HG03558 (cell line): ENCODE measurements at regions not wholly inside any gene's neighbourhood (a gene's known extent, or its start where the extent isn't known, plus 50 kb on each side); places are given as distances from the start of the nearest gene placed in this dataset.
"Not testable (repeated sequence)": the region's sequence is repeated elsewhere in the genome, so short reads cannot be mapped to it uniquely, and the experiment has no call there.

Experiments
- ATAC-seq: cut with Tn5 transposase; IDR thresholded peaks from one replicate; pipeline ENCODE4 v1.9.1; 2021; ENCODE audit warnings: moderate number of reproducible peaks; ENCODE audit not compliant: unreplicated experiment; ENCODE audit errors: extremely low read depth

DNA sequence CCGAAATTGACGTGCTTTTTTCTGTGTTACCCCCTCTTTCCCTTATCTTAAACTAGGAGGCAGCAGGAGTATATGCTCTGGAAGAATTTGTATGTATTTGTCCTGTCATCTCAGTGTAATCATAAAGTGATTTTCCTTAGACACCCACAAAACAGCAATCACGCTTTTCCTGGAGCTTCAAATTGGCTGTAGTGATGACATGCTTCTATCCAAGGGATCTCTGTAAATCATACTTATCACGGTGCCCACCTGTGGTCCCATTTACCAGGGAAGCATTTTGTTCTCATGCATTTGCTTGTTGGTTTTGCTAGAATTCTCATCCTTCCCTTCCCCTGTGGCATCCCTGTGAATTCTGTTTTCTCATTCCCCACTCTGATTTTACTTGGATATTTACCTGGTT lies 220.8 kb upstream of the THUMPD2 start:
- ATAC-seq = no peak

GRCh38 chr2:39998617-39999016 lies 219.6 kb upstream of the THUMPD2 start:
- no peak for ATAC-seq

DNA sequence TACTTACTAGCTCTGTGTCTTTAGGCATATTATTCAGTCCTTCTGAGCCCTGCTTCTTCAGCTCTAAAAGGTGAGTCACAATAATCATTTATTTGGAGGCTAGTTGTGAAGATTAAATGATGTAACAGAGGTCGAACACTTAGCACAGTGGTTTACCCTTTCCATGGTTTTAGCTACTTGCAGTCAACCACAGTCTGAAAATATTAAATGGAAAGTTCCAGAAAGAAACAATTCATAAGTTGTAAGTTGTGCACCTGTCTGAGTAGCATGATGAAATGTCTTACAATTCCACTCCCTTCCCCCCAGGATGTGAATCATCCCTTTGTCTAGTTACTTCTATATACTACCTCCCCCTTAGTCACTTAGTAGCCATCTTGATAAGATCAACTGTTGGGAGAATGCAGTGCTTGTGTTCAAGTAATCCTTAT lies 217.6 kb upstream of the THUMPD2 start:
- ATAC-seq = no peak

- ATAC-seq = no peak
These were observed 216.1 kb upstream of the THUMPD2 start for GRCh38 chr2:39995005-39995737.

- no peak for ATAC-seq
These were observed 215.1 kb upstream of the THUMPD2 start for GRCh38 chr2:39994151-39994550.

DNA sequence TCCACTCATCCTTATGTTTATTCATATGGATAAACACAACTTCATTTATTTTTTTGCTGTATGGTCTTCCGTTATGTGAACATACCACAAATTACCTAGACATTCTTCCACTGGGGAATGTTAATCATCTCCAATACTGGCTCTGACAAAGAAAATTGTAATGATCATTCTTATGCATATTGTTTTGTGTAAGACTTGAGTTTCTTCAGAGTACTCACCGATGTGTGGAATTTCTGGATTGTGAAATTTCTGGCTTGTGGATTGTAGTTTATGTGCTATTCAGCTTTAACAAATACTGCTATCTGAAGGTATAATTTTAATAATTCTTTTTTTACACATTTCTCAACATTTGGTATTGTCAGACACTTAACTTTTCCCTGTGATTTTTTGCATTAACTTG lies 212.2 kb upstream of the THUMPD2 start:
- no peak for ATAC-seq

- no peak for ATAC-seq
These were observed 211.4 kb upstream of the THUMPD2 start for GRCh38 chr2:39990335-39990900.

- no peak for ATAC-seq
These were observed 210.8 kb upstream of the THUMPD2 start for GRCh38 chr2:39989888-39990287.

DNA sequence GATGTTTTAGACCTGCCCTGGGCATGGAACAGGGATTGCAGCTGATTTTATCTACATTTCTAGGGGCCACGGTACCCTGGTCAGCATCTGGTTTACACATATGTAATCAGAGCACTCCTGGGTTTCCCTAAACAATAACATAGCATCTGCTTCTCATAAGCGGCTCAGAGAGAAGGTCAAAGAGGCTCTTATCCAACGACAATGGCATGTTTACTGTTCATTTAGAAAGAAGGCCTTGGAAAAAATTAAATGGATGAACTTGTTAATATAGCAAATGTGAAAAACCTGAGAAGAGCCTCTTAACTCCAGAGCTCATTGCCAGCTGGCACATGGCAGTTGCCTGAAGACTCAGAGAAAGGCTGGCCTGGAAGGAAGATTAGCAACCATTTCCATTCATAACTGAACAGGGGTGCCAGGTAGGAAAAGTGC lies 202.8 kb upstream of the THUMPD2 start:
- ATAC-seq = no peak

DNA sequence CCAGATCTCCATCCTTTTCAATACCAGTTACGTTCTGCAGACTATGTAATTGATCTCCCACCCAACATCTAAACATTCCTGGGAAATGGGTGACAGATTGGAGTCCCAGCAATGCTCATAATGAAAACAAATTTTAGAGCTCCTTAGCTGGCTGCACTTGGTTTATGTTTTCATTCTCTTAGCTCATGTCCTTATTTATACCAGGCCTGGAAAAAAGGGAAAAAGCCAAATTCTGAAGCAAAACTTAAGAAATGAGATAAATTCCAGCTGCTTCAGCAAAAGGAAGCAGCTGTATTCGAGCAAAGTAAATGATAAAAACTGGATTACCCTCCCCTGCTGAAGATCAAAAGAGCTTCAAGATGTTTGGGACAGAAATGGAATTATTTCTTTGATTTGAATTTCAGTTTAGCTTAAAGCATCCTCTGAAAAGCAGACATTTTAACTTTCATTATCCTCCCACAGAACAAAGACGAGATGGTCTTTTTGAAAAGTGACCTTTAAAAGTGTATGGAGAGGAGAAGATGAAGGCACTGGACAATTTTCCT lies 196.5 kb upstream of the THUMPD2 start:
- ATAC-seq = no peak

GRCh38 chr2:39968037-39968436 lies 189.0 kb upstream of the THUMPD2 start:
- no peak for ATAC-seq

DNA sequence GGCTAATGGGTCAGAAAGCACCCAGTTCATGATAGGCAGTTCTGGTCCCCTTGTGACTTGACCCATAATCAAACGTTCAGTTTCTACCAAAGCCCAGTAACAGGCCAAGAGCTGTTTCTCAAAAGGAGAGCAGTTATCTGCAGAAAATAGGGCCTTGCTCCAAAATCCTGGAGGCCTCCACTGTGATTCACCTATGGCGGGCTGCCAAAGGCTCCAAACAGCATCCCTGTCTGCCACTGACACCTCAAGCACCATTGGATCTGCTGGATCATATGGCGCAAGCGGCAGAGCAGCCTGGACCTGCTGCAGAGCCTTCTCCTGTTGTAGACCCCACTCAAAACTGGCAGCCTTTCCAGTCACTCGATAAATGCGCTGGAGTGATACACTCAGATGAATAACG lies 181.6 kb upstream of the THUMPD2 start:
- not testable (repeated sequence) for ATAC-seq

GRCh38 chr2:39954346-39954745 lies 175.3 kb upstream of the THUMPD2 start:
- no peak for ATAC-seq

- ATAC-seq = no peak
These were observed 170.1 kb upstream of the THUMPD2 start for GRCh38 chr2:39949131-39949530.

- no peak for ATAC-seq
These were observed 169.1 kb upstream of the THUMPD2 start for GRCh38 chr2:39948016-39948719.

DNA sequence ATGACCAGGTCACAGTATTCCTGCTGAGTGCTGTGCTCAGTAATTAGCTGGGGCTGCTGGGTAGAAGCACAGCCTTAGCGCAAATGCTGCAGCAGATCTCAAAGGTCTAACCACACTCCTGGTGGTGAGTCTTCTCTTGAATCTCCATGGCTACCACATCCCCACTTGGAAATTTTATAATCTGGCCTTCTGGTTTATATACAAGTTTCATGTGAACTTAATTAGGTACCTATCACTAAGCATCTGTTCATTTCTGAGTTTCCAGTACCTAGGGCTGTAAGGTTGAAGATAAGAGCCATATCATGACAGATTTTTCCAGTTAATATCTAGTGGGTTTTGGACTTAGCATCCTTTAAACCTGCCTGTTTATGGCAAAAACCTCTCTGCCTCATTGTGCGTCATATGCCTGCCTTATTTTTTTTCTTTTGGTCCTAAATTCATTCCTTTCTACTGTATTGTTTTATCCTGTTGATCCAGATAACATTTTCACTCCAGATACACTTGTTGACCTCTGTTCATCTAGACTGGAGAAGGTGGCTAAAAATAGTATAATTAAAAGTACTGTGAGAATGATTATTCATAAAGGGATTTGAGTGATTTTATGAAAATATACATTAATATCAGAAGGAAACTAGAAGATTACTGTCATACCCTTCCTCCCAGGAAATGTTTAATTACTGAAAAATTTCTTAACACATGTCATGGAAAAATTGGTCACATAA lies 168.4 kb upstream of the THUMPD2 start:
- ATAC-seq = no peak

- no peak for ATAC-seq
These were observed 163.9 kb upstream of the THUMPD2 start for GRCh38 chr2:39942950-39943349.

DNA sequence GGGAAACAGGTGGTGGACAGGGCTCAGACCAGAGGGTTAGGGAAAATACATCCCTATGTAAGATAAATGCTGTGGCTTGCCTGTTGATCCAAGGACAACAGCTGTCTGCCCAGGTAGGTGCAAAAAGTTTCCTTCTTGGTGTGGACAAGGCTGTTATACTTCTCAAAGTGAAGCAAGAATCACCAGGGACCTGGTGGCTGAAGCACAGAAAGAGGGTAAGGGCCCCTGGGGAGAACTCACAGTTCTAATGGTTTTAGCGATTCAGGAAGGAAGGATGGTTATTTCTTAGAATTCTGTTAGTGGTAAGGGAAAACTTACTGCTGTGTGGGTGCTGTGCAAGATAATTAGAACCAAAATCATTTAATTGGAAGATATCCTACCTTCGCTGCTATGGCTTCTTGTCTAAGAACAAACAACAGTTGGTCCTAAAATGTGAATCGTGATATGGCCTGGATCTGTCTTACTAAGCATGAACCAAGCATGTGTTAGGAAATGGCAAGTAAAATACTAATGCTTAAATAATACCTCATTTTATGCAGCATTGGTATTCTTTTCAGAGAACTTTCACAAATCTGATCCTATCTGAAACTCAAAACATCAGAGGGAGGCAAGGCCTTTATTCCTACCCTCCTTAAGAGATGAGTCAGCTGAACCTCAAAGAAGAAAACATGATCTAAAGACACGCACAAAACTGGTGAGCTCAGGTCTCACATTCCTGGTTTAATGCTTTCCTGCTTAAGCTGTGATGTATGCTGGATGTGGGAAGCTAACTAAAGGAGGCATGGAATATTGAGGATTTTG lies 159.2 kb upstream of the THUMPD2 start:
- no peak for ATAC-seq

DNA sequence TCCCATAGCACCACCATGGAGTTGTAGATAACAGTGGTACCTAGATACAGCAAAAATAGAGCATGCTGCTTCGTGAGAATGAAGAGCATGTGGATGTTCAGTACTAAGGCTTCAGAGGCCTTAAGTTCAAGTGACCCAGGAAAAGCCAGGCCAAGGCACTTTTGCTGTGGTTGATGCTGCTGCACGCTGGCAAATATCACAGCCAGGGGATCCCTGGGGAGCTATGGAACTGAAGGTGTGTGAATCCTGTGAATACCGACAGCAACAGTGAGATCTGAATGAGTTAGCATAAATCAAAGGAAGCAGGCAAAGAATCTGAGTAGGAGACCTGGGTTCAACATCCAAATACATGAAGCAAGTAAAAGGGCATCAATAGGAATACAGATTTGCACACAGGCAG lies 158.6 kb upstream of the THUMPD2 start:
- ATAC-seq = no peak

DNA sequence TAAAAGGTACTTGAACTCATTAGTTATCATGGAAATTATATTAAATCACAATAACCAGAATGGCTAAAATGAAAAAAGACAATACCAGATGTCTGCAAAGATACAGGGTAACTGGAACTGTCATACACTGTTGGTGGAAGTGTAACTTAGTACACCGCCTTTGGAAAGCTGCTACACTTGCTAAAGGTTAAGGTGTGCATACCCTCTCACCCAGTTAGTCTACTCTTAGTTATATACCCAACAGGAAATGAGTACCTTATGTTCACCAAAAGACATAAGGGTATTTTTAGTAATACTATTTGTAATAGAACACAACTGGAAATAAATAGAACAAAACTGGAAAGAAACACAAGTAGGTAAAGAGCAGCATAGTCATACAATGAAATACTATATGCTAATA lies 155.8 kb upstream of the THUMPD2 start:
- no peak for ATAC-seq
